K562 (cell line): ENCODE measurements at regions not wholly inside any gene's neighbourhood (a gene's known extent, or its start where the extent isn't known, plus 50 kb on each side); places are given as distances from the start of the nearest gene placed in this dataset.

Source experiments
- ATAC-seq: fragments of 200-7000 bp; cut with Tn5 transposase; 3 replicates; pipeline ENCODE4 v1.9.1; 2020; ENCODE audit warnings: moderate library complexity
- BruUV-seq: library from RNA; stranded (reverse); fragments of 400-500 nt; replicated peaks from 2 replicates; lab custom pipeline; 2021; lab: Mats Ljungman, UMichigan
- CTCF ChIA-PET: fragments of 300-600 bp; formaldehyde crosslinking; extraction: SDS; loops from one replicate; lab custom pipeline; 2021; ENCODE audit warnings: low intra/inter-chr PET ratio; lab: Yijun Ruan, JAX
- POLR2A ChIA-PET: fragments of 300-600, 350-650 bp; sonication (Branson Sonifier 250); formaldehyde crosslinking; extraction: SDS; loops from one replicate; lab custom pipeline; 2021; ENCODE audit warnings: antibody characterized with exemption, inconsistent platforms; lab: Yijun Ruan, JAX
- DNase-seq, 4 experiments: peaks; one replicate each; pipeline versions ENCODE4 v3.0.0 to v3.0.0-alpha.2; 2011 to 2018; ENCODE audit warnings: low spot score in 3 of 4, mixed read lengths in 3 of 4; ENCODE audit errors: extremely low read depth in 1 of 4
- FAIRE-seq: peaks from 2 replicates; lab custom pipeline; 2011; peaks lifted over from hg19 to GRCh38; lab: Jason Lieb, UNC
- H2AFZ ChIP-seq: 2 replicates; pipeline ENCODE4 v1.6.0; 2011; ENCODE audit warnings: low read depth, low read length, control low read depth, inconsistent platforms
- H3K27ac ChIP-seq: fragments of 200-600 bp; 3 replicates; pipeline ENCODE4 v1.8.0; 2011; ENCODE audit warnings: low read depth, mild to moderate bottlenecking, control low read depth, inconsistent platforms, low read length, moderate library complexity, mixed read lengths; ENCODE audit errors: extremely low read depth
- H3K27me3 ChIP-seq, 2 experiments: fragments of 300-600 bp in 1 of 2; 2 replicates in 1 of 2; 3 replicates in 1 of 2; pipeline versions ENCODE4 v1.6.0 to v1.8.0; 2011; ENCODE audit warnings: inconsistent platforms in 2 of 2, low read length in 2 of 2, mild to moderate bottlenecking in 1 of 2, mixed read lengths in 1 of 2, moderate library complexity in 1 of 2; ENCODE audit not compliant: control insufficient read depth in 2 of 2, insufficient read depth in 2 of 2
- H3K36me3 ChIP-seq: fragments of 300-600 bp; 3 replicates; pipeline ENCODE4 v1.8.0; 2011; ENCODE audit warnings: mild to moderate bottlenecking, low read length, inconsistent platforms; ENCODE audit not compliant: control insufficient read depth, insufficient read depth
- H3K4me1 ChIP-seq, 2 experiments: fragments of 200-600 bp in 1 of 2; replicated peaks in 1 of 2; 2 replicates in 1 of 2; 3 replicates in 1 of 2; pipeline versions ENCODE4 v1.5.1 to v1.8.0; 2011; ENCODE audit warnings: inconsistent platforms in 2 of 2, low read length in 2 of 2, mild to moderate bottlenecking in 1 of 2, mixed read lengths in 1 of 2, moderate library complexity in 1 of 2; ENCODE audit not compliant: control insufficient read depth in 2 of 2, insufficient read depth in 2 of 2
- H3K4me2 ChIP-seq: 2 replicates; pipeline ENCODE4 v1.6.1; 2011; ENCODE audit warnings: low read length, control low read depth, inconsistent platforms, mixed read lengths; ENCODE audit not compliant: insufficient read depth
- H3K4me3 ChIP-seq: fragments of 200-600 bp; sonication (generic), shearing (Covaris generic); 2 replicates; pipeline ENCODE4 v1.5.1; 2016; ENCODE audit warnings: control low read depth, inconsistent platforms
- H3K79me2 ChIP-seq: fragments of 200-600 bp; 3 replicates; pipeline ENCODE4 v1.8.0; 2011; ENCODE audit warnings: low read length, inconsistent platforms; ENCODE audit not compliant: control insufficient read depth, insufficient read depth
- H3K9ac ChIP-seq, 2 experiments: 2 replicates each; pipeline versions ENCODE4 v1.6.0 to v1.6.1; 2011; ENCODE audit warnings: low read depth in 2 of 2, low read length in 2 of 2, control low read depth in 1 of 2, inconsistent platforms in 1 of 2, mild to moderate bottlenecking in 1 of 2, mixed read lengths in 1 of 2; ENCODE audit not compliant: insufficient read depth in 1 of 2
- H3K9me1 ChIP-seq: one replicate; pipeline ENCODE4 v1.6.0; 2011; ENCODE audit warnings: inconsistent platforms, mild to moderate bottlenecking, low read length, moderate library complexity; ENCODE audit not compliant: control insufficient read depth, insufficient read depth
- H3K9me3 ChIP-seq: replicated peaks from 2 replicates; pipeline ENCODE4 v1.5.1; 2011; ENCODE audit warnings: low read depth, low read length, inconsistent platforms; ENCODE audit not compliant: control insufficient read depth, insufficient read depth
- H4K20me1 ChIP-seq: replicated peaks from 2 replicates; pipeline ENCODE4 v1.6.1; 2011; ENCODE audit warnings: low read length, inconsistent platforms, mixed read lengths; ENCODE audit not compliant: control insufficient read depth, insufficient read depth
- ESRRB ChIP-seq: fragments of 250-450 bp; sonication (Bioruptor Pico); IDR thresholded peaks from 2 replicates; pipeline ENCODE4 v1.5.0; 2020; ENCODE audit warnings: mild to moderate bottlenecking, moderate library complexity, borderline replicate concordance
- HOMEZ ChIP-seq: fragments of 250-450 bp; sonication (Bioruptor Pico); IDR thresholded peaks from 2 replicates; pipeline ENCODE4 v1.4.0; 2020; ENCODE audit warnings: mild to moderate bottlenecking, moderate library complexity
- MYNN ChIP-seq, 2 experiments: sonication (generic); formaldehyde crosslinking in 1 of 2; IDR thresholded peaks; 2 replicates each; pipeline versions ENCODE4 v1.5.0 to v1.6.1; 2016 to 2020; ENCODE audit warnings: antibody characterized with exemption in 1 of 2, missing genetic modification reagents in 1 of 2
- PATZ1 ChIP-seq: fragments of 250-450 bp; sonication (Bioruptor Pico); IDR thresholded peaks from 2 replicates; pipeline ENCODE4 v1.5.0; 2020; ENCODE audit warnings: mild to moderate bottlenecking, borderline replicate concordance
- PRDM10 ChIP-seq: fragments of 450-650 bp; IDR thresholded peaks from 2 replicates; pipeline ENCODE4 v1.6.1; 2018; ENCODE audit not compliant: partially characterized antibody
- RBM22 ChIP-seq: fragments of 200-400 bp; formaldehyde crosslinking; IDR thresholded peaks from 2 replicates; pipeline ENCODE4 v1.6.1; 2018; ENCODE audit warnings: low read length, low read depth; ENCODE audit not compliant: poor library complexity, severe bottlenecking
- SETDB1 ChIP-seq: IDR thresholded peaks from one replicate; pipeline ENCODE4 v1.6.1; 2012; ENCODE audit warnings: low read length, control low read depth, inconsistent platforms
- SMC3 ChIP-seq: conservative IDR thresholded peaks from 2 replicates; pipeline ENCODE4 v1.6.1; 2011; ENCODE audit warnings: low read depth, low read length, improper control_type of control experiment; ENCODE audit not compliant: insufficient read depth
- TFAM ChIP-seq: fragments of 250-450 bp; sonication (Bioruptor Pico); conservative IDR thresholded peaks from 2 replicates; pipeline ENCODE4 v1.5.0; 2021; ENCODE audit warnings: mild to moderate bottlenecking, moderate library complexity
- ZBTB33 ChIP-seq: sonication (generic); formaldehyde crosslinking; IDR thresholded peaks from 2 replicates; pipeline ENCODE4 v1.8.1; 2023; ENCODE audit warnings: mild to moderate bottlenecking, missing genetic modification reagents
- ZBTB8A ChIP-seq: fragments of 450-650 bp; IDR thresholded peaks from 2 replicates; pipeline ENCODE4 v1.6.1; 2018; ENCODE audit warnings: mild to moderate bottlenecking, moderate library complexity; ENCODE audit not compliant: partially characterized antibody
- ZNF41 ChIP-seq: fragments of 250-450 bp; sonication (Bioruptor Pico); conservative IDR thresholded peaks from 2 replicates; pipeline ENCODE4 v1.4.0; 2020; ENCODE audit warnings: mild to moderate bottlenecking
- ZNF561 ChIP-seq: fragments of 450-650 bp; formaldehyde crosslinking; conservative IDR thresholded peaks from 2 replicates; pipeline ENCODE4 v1.4.0; 2020; ENCODE audit warnings: mild to moderate bottlenecking, moderate library complexity
- ZNF717 ChIP-seq: fragments of 250-450 bp; sonication (Bioruptor Pico); IDR thresholded peaks from 2 replicates; pipeline ENCODE4 v1.5.0; 2021
- WGBS: fragments of 100-300 bp; shearing (Covaris generic); methylation state at CpG from one replicate; pipeline ENCODE4 v1.1.6; 2016; ENCODE audit warnings: low coverage, mixed read lengths; ENCODE audit not compliant: insufficient coverage; ENCODE audit errors: missing lambda C conversion rate; 5-methylcytosine and 5-hydroxymethylcytosine counted together
- in situ Hi-C: fragments of 300-500 bp; cut with MboI; formaldehyde crosslinking; loops from 4 replicates; pipeline ENCODE4 v1.15.0; 2018; ENCODE audit warnings: inconsistent platforms, mixed read lengths
- intact Hi-C: fragments of 100-400 bp; cut with micrococcal nuclease; formaldehyde crosslinking; loops from 2 replicates; pipeline ENCODE4 v1.14.2; 2022

- FAIRE-seq = no peak
- 0% methylated on average over 5 of the region's 5 CpGs for WGBS
- H3K9me3 ChIP-seq = no peaks in the 10 kb centered on the region; the same call in 1 of the 2 replicates
- BruUV-seq = no TSS peak
- no peaks in the 10 kb centered on the region for H4K20me1 ChIP-seq
- H3K9ac ChIP-seq = no peak overlapping the region
- DNase-seq = no peak
- no peak for ATAC-seq
- in situ Hi-C loops = no loop called here
- POLR2A ChIA-PET = no interaction called here
- H3K4me1 ChIP-seq = no peaks in the 10 kb centered on the region
- CTCF ChIA-PET = no interaction called here
- no peaks in the 10 kb centered on the region for H3K36me3 ChIP-seq
- intact Hi-C loops = no loop called here
- H3K27me3 ChIP-seq = no peaks in the 10 kb centered on the region
- no peaks in the 10 kb centered on the region for H3K9me1 ChIP-seq
- H3K4me3 ChIP-seq = no peak overlapping the region
- H2AFZ ChIP-seq = no peak overlapping the region
- no peaks in the 10 kb centered on the region for H3K79me2 ChIP-seq
- no peak overlapping the region for H3K4me2 ChIP-seq
- H3K27ac ChIP-seq = no peak overlapping the region
- no peak for TF ChIP-seq ZBTB8A
- no peak for TF ChIP-seq SETDB1
- no peak for TF ChIP-seq PATZ1
- no peak for TF ChIP-seq ZNF717 (CRISPR knock-in tag)
- TF ChIP-seq ZNF561 (CRISPR knock-in tag) = no peak
- TF ChIP-seq ZBTB33 (CRISPR knock-in tag) = no peak
- no peak for TF ChIP-seq MYNN (IDR thresholded peaks at IDR 0.05)
- TF ChIP-seq MYNN (CRISPR knock-in tag; IDR thresholded peaks at IDR 0.05) = no peak
- no peak for TF ChIP-seq ZNF41
- no peak for TF ChIP-seq TFAM (CRISPR knock-in tag)
- no peak for TF ChIP-seq SMC3
- no peak for TF ChIP-seq RBM22
- no peak for TF ChIP-seq PRDM10
- TF ChIP-seq ESRRB = no peak
- no peak for TF ChIP-seq HOMEZ (CRISPR knock-in tag)
Measured at GRCh38 chr10:64346389-64346788, 825.2 kb downstream of the REEP3 start.
